ENCODE measurements at regions not wholly inside any gene's neighbourhood (a gene's known extent, or its start where the extent isn't known, plus 50 kb on each side); places are given as distances from the start of the nearest gene placed in this dataset.

DNA sequence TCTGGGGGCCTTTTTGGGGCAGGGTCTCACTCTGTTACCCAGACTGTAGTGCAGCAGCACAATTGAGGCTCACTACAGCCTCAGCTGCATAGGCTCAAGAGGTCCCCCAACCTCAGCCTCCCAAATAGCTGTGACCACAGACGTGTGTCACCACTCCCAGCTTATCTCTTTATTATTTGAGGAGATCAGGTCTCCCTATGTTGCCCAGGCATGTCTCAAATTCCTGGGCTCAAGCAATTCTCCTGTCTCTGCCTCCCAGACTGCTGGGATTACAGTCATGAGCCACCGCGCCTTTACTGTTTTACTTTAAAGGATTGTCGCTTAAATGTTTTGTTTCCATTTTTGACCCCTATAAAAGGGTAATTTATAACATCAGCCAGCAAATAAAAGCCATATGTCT, 502.6 kb upstream of the AUTS2 start (continued):
- TF ChIP-seq, protein P1, sequence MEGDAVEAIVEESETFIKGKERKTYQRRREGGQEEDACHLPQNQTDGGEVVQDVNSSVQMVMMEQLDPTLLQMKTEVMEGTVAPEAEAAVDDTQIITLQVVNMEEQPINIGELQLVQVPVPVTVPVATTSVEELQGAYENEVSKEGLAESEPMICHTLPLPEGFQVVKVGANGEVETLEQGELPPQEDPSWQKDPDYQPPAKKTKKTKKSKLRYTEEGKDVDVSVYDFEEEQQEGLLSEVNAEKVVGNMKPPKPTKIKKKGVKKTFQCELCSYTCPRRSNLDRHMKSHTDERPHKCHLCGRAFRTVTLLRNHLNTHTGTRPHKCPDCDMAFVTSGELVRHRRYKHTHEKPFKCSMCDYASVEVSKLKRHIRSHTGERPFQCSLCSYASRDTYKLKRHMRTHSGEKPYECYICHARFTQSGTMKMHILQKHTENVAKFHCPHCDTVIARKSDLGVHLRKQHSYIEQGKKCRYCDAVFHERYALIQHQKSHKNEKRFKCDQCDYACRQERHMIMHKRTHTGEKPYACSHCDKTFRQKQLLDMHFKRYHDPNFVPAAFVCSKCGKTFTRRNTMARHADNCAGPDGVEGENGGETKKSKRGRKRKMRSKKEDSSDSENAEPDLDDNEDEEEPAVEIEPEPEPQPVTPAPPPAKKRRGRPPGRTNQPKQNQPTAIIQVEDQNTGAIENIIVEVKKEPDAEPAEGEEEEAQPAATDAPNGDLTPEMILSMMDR (conservative IDR thresholded peaks at IDR 0.05; ENCODE audit: low read depth in 2 of 2), result no peak

DNA sequence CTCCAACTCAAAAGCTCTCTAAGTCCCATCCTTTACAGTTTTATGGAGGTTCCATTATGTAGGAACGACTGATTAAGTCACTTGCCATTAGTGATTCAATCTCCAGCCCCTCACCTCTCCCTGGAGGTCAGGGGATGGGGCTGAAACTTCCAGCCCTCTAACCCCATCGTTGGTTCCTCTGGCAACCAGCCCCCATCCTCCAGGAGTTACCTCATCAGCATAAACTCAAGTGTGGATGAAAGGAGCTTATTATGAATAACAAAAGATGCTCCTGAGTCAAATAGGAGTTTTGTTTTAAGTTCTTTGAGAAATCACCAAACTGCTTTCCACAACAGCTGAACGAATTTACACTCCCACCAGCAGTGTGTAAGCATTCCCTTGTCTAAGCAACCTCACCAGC, 494.3 kb upstream of the AUTS2 start:
- Mint-ChIP-seq H3K4me3 (no peak overlapping the region), H3K27me3 (ENCODE audit: insufficient read depth, low read depth, poor library complexity) (no peaks in the 10 kb centered on the region), H3K9me3 (peaks cover 98% of the 10 kb centered on the region), H3K36me3 (ENCODE audit: low read depth) (peaks cover 36% of the 10 kb centered on the region), H3K27ac (no peak overlapping the region), H3K4me1 (no peaks in the 10 kb centered on the region)
- Histone ChIP-seq H2AFZ (no peak overlapping the region), H3K79me2 (replicated peaks; ENCODE audit: insufficient read depth) (no peaks in the 10 kb centered on the region), H3K27me3 (ENCODE audit: insufficient read depth) (no peaks in the 10 kb centered on the region), H3K36me3 (ENCODE audit: insufficient read depth) (no peaks in the 10 kb centered on the region; the same call in 1 of the 2 replicates), H3K9me2 (ENCODE audit: insufficient read depth) (no peaks in the 10 kb centered on the region), H3K27ac (ENCODE audit: low read depth) (no peak overlapping the region), H3F3A (replicated peaks; ENCODE audit: low read depth) (no peaks in the 10 kb centered on the region), H3K4me1 (ENCODE audit: insufficient read depth) (peaks cover 13% of the 10 kb centered on the region), H3K4me3 (no peak overlapping the region), H4K20me1 (replicated peaks; ENCODE audit: insufficient read depth) (no peaks in the 10 kb centered on the region), H3K4me2 (0 out of 2 replicates have a peak overlapping the region, but pooled peaks have one; percentile 25)
- ATAC-seq (no peak), DNase-seq (ENCODE audit: low spot score) (peak; percentile 69)
- TF ChIP-seq EZH2 (IDR thresholded peaks at IDR 0.05; ENCODE audit: low read depth, unreplicated experiment) (no peak), NANOG (IDR thresholded peaks at IDR 0.05; ENCODE audit: borderline replicate concordance) (no peak), JUNB (IDR thresholded peaks at IDR 0.05; ENCODE audit: unreplicated experiment) (no peak), CREB1 (CRISPR knock-in tag; IDR thresholded peaks at IDR 0.05; ENCODE audit: low read depth) (no peak), EZH2phosphoT487 (IDR thresholded peaks at IDR 0.05; ENCODE audit: unreplicated experiment) (no peak), ZNF114 (CRISPR knock-in tag; IDR thresholded peaks at IDR 0.05) (no peak), ZNF331 (CRISPR knock-in tag; IDR thresholded peaks at IDR 0.05; ENCODE audit: low read depth) (no peak), STAT1 (IDR thresholded peaks at IDR 0.05; ENCODE audit: unreplicated experiment) (no peak)
- TF ChIP-seq, protein P2, sequence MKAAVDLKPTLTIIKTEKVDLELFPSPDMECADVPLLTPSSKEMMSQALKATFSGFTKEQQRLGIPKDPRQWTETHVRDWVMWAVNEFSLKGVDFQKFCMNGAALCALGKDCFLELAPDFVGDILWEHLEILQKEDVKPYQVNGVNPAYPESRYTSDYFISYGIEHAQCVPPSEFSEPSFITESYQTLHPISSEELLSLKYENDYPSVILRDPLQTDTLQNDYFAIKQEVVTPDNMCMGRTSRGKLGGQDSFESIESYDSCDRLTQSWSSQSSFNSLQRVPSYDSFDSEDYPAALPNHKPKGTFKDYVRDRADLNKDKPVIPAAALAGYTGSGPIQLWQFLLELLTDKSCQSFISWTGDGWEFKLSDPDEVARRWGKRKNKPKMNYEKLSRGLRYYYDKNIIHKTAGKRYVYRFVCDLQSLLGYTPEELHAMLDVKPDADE (IDR thresholded peaks at IDR 0.05), result no peak
- TF ChIP-seq, protein P3, sequence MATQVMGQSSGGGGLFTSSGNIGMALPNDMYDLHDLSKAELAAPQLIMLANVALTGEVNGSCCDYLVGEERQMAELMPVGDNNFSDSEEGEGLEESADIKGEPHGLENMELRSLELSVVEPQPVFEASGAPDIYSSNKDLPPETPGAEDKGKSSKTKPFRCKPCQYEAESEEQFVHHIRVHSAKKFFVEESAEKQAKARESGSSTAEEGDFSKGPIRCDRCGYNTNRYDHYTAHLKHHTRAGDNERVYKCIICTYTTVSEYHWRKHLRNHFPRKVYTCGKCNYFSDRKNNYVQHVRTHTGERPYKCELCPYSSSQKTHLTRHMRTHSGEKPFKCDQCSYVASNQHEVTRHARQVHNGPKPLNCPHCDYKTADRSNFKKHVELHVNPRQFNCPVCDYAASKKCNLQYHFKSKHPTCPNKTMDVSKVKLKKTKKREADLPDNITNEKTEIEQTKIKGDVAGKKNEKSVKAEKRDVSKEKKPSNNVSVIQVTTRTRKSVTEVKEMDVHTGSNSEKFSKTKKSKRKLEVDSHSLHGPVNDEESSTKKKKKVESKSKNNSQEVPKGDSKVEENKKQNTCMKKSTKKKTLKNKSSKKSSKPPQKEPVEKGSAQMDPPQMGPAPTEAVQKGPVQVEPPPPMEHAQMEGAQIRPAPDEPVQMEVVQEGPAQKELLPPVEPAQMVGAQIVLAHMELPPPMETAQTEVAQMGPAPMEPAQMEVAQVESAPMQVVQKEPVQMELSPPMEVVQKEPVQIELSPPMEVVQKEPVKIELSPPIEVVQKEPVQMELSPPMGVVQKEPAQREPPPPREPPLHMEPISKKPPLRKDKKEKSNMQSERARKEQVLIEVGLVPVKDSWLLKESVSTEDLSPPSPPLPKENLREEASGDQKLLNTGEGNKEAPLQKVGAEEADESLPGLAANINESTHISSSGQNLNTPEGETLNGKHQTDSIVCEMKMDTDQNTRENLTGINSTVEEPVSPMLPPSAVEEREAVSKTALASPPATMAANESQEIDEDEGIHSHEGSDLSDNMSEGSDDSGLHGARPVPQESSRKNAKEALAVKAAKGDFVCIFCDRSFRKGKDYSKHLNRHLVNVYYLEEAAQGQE (IDR thresholded peaks at IDR 0.05; ENCODE audit: unreplicated experiment), result no peak
- TF ChIP-seq, protein P1 (conservative IDR thresholded peaks at IDR 0.05; ENCODE audit: low read depth in 2 of 2), result no peak
